Endothelial cell (in vitro differentiated cells): ENCODE measurements at regions not wholly inside any gene's neighbourhood (a gene's known extent, or its start where the extent isn't known, plus 50 kb on each side); places are given as distances from the start of the nearest gene placed in this dataset. TPM values are rescaled to one million over a fixed set of nuclear protein-coding genes. Genes with fewer than 3 reads are reported as not detected.

Experiments used
- microRNA-seq: library from miRNA; unstranded; fragments of <30 nt; microRNA quantifications from one replicate; pipeline ENCODE4, GENCODE V29; 2020; ENCODE audit not compliant: unreplicated experiment

Small RNAs in the stretch of these regions (microRNA-seq; reads per million reads assigned to microRNA genes)
- gene MIR548AJ1: not detected
